SU-DHL-6 (cell line): ENCODE measurements at regions not wholly inside any gene's neighbourhood (a gene's known extent, or its start where the extent isn't known, plus 50 kb on each side); places are given as distances from the start of the nearest gene placed in this dataset.
"Not testable (repeated sequence)": the region's sequence is repeated elsewhere in the genome, so short reads cannot be mapped to it uniquely, and the experiment has no call there.

Source experiments
- CTCF ChIP-seq: fragments of 200-600 bp; sonication (generic); IDR thresholded peaks from one replicate; pipeline ENCODE4 v1.5.1; 2017; ENCODE audit warnings: antibody characterized with exemption, mild to moderate bottlenecking, low read length, moderate library complexity; ENCODE audit not compliant: insufficient read depth, poor library complexity, severe bottlenecking
- EZH2phosphoT487 ChIP-seq: fragments of 200-600 bp; sonication (generic), shearing (Covaris generic); conservative IDR thresholded peaks from 2 replicates; pipeline ENCODE4 v1.6.1; 2018; ENCODE audit warnings: mild to moderate bottlenecking, antibody characterized with exemption, low read length, moderate library complexity, mixed read lengths

- not testable (repeated sequence) for TF ChIP-seq CTCF, EZH2phosphoT487
Observed at GRCh38 chr3:75914741-75915140, 129.4 kb upstream of the ZNF717 start.
